Activated CD8-positive, alpha-beta T cell treated with anti-CD3 and anti-CD28 coated beads for 36 hours (primary cell): ENCODE measurements at regions not wholly inside any gene's neighbourhood (a gene's known extent, or its start where the extent isn't known, plus 50 kb on each side); places are given as distances from the start of the nearest gene placed in this dataset.

ENCODE experiments used
- ATAC-seq: fragments of 200-7000 bp; cut with Tn5 transposase; one replicate; pipeline ENCODE4 v1.10.0; 2021; ENCODE audit warnings: mild to moderate bottlenecking, moderate library complexity
- CTCF ChIA-PET: fragments of 350-600 bp; sonication (Branson Sonifier 250); formaldehyde crosslinking; loops from one replicate; lab custom pipeline; 2021; ENCODE audit warnings: antibody characterized with exemption; lab: Charles Lee
- POLR2A ChIA-PET: fragments of 350-600 bp; sonication (Branson Sonifier 250); formaldehyde crosslinking; loops from one replicate; lab custom pipeline; 2021; ENCODE audit warnings: antibody characterized with exemption; lab: Charles Lee
- DNase-seq: peaks from one replicate; pipeline ENCODE4 v3.0.0-alpha.2; 2020
- H3K27ac Mint-ChIP-seq: one replicate; pipeline ENCODE4 v1.8.0; 2021; ENCODE audit warnings: mild to moderate bottlenecking, mixed read lengths
- H3K27me3 Mint-ChIP-seq: one replicate; pipeline ENCODE4 v1.8.0; 2021; ENCODE audit warnings: mixed read lengths
- H3K36me3 Mint-ChIP-seq: one replicate; pipeline ENCODE4 v1.8.0; 2021; ENCODE audit warnings: low read depth, mixed read lengths
- H3K4me1 Mint-ChIP-seq: one replicate; pipeline ENCODE4 v1.8.0; 2021; ENCODE audit warnings: low read depth, mixed read lengths
- H3K4me3 Mint-ChIP-seq: one replicate; pipeline ENCODE4 v1.8.0; 2021; ENCODE audit warnings: mild to moderate bottlenecking, moderate library complexity, mixed read lengths
- H3K9me3 Mint-ChIP-seq: one replicate; pipeline ENCODE4 v1.8.0; 2021; ENCODE audit warnings: mixed read lengths
- CTCF ChIP-seq: fragments of 200-600 bp; IDR thresholded peaks from one replicate; pipeline ENCODE4 v1.8.0; 2022; ENCODE audit warnings: antibody characterized with exemption, mild to moderate bottlenecking
- intact Hi-C: fragments of 100-400 bp; cut with micrococcal nuclease; formaldehyde crosslinking; loops from one replicate; pipeline ENCODE4 v1.10.0; 2022

DNA sequence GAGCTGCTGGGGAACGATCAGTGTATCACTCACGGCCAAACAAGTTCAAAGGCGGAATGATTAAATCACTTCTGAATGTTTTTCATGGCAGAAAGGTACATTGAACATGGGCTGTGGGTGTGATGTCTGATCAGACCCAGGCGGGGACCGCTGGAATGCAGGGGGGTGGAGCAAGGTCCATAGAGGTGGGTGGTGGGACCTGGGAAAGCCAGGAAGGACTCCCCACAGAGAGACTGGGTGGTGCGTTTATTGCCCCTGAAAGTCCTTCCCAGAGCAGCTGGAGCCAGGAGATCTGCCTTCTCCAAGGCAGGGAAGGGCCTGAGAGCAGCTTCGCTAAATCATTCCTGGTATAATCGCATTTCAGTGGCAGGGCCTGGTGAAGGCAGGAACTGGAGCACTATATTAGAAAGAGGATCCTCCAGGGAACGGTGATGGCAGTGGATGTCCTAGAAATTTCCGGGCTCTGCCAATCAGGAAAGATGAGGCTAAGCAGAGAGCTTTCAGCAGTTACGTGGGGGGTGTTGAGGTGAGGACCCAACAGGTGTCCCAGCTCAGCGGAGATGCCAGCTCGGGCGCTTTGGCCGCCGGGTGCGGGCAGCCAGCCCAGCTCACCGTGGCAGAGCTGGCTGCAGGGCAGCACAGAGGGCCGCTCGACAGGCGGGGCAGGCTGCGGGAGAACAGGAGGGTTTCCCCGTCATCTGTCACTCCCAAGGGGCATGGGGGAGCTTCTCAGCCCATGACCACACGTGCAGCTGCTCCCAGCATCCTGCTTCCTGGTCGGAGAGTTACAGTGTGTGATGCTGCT lies 271.7 kb downstream of the CTTN start:
- POLR2A ChIA-PET = interaction anchor here (0.7 kb wide), 1 partner anchor 586 kb away, joined by 3 read pairs; no protein-coding TSS in a partner anchor
- no peak for TF ChIP-seq CTCF
- ATAC-seq (no peak), DNase-seq (no peak)
- H3K27ac Mint-ChIP-seq = no peak overlapping the region
- H3K4me1 Mint-ChIP-seq = no peaks in the 10 kb centered on the region
- intact Hi-C loops = no loop called here
- no peaks in the 10 kb centered on the region for H3K9me3 Mint-ChIP-seq
- peaks cover 10% of the 10 kb centered on the region for H3K27me3 Mint-ChIP-seq
- H3K4me3 Mint-ChIP-seq = no peak overlapping the region
- no peaks in the 10 kb centered on the region for H3K36me3 Mint-ChIP-seq
- CTCF ChIA-PET = no interaction called here

DNA sequence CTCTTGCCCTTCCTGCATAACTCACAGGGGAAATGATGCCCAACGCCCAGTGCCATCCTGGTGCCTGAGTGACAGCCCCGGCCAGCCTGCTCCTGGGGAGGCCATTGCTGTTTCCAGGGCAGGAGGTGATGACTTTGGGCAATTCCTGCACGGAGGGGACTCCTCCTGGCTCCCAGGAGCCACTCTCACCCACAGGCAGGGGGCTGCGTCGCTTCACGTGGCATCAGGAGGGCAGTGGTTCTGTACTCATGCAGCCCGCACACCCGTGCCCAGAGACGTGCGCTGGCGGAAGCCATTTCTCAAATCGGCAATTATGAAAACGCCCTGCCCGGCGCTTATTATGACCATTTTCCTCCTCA lies 272.3 kb downstream of the CTTN start:
- intact Hi-C loops = no loop called here
- no peak for TF ChIP-seq CTCF

DNA sequence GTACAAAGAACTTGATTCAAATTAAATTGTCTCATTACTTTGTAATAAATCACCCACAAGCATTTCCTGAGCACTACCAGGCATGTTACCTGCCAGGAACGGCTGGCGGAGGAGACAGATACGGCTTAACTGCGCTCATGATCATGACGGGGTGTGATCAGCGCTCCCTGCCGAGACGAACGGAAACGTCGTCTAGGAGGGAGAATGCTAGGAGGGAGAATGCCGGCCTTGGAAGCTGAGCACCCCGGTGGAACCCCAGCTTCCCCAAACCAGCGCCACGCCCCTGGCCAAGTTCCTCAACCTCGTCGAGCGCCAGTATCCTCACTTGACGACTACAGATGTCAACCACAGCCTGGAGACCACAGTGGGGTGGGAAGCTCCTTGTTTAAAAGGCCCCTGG lies 272.8 kb downstream of the CTTN start:
- CTCF ChIA-PET = no interaction called here
- ATAC-seq = no peak

More for the DNA sequence above, 272.3 kb downstream of the CTTN start:
- H3K9me3 Mint-ChIP-seq = no peaks in the 10 kb centered on the region
- ChIA-PET POLR2A (interaction anchor here (0.5 kb wide), 1 partner anchor 20 kb away, joined by 3 read pairs; no protein-coding TSS in a partner anchor), CTCF (no interaction called here)
- H3K27me3 Mint-ChIP-seq = peaks cover 8% of the 10 kb centered on the region
- DNase-seq (no peak), ATAC-seq (no peak)
- H3K36me3 Mint-ChIP-seq = no peaks in the 10 kb centered on the region
- H3K4me1 Mint-ChIP-seq = no peaks in the 10 kb centered on the region
- no peak overlapping the region for H3K4me3 Mint-ChIP-seq
- H3K27ac Mint-ChIP-seq = no peak overlapping the region

GRCh38 chr11:70671611-70672010 lies 273.3 kb downstream of the CTTN start:
- Mint-ChIP-seq H3K36me3 (no peaks in the 10 kb centered on the region), H3K4me1 (no peaks in the 10 kb centered on the region), H3K4me3 (no peak overlapping the region), H3K27me3 (peaks cover 7% of the 10 kb centered on the region), H3K27ac (no peak overlapping the region), H3K9me3 (no peaks in the 10 kb centered on the region)
- CTCF ChIA-PET = no interaction called here
- ATAC-seq = no peak
- no peak for DNase-seq
- POLR2A ChIA-PET = no interaction called here
- intact Hi-C loops = no loop called here
- no peak for TF ChIP-seq CTCF

More for the DNA sequence above, 272.8 kb downstream of the CTTN start:
- no peak for DNase-seq
- Mint-ChIP-seq H3K27ac (no peak overlapping the region), H3K36me3 (no peaks in the 10 kb centered on the region), H3K27me3 (peaks cover 8% of the 10 kb centered on the region), H3K4me3 (no peak overlapping the region), H3K9me3 (no peaks in the 10 kb centered on the region), H3K4me1 (no peaks in the 10 kb centered on the region)
- intact Hi-C loops = no loop called here
- POLR2A ChIA-PET = interaction anchor here (0.5 kb wide), 1 partner anchor 19 kb away, joined by 3 read pairs; no protein-coding TSS in a partner anchor
- TF ChIP-seq CTCF = no peak

DNA sequence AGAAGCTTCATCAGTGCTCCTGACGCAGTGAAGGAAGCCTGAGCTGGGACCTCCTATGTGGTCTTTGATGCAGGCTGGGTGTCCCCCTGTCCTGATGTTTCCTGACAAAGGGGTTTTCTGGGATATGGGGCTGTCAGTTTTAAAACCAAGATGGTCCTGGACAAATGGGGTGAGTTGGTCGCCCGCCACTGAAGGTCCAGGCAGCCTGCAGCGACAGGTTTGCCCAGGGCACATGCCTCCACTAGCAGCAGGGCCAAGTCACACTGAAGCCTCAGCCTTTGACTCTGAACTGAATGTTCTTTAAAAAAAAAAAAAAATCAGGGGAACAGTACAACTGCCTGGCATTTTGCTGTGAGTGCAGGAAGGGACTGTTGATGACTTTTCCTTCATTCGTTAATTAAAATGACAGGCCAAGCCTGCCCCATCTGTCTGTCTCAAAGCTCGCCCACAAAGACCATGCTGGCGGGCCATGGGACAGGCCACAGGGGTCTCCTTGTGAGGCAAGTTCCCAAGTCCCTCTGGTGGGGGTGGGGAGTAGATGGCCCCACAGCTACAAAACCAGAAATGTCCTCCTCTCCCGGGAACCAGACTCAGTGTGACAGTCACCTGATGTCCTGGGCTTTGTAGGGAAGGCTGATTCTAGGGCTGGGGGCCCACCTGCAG lies 274.8 kb downstream of the CTTN start:
- H3K27ac Mint-ChIP-seq = no peak overlapping the region
- no peaks in the 10 kb centered on the region for H3K36me3 Mint-ChIP-seq
- POLR2A ChIA-PET = no interaction called here
- DNase-seq (no peak), ATAC-seq (no peak)
- CTCF ChIA-PET = no interaction called here
- no peaks in the 10 kb centered on the region for H3K9me3 Mint-ChIP-seq
- H3K27me3 Mint-ChIP-seq = peaks cover 4% of the 10 kb centered on the region
- intact Hi-C loops = no loop called here
- H3K4me3 Mint-ChIP-seq = no peak overlapping the region
- no peak for TF ChIP-seq CTCF
- no peaks in the 10 kb centered on the region for H3K4me1 Mint-ChIP-seq
